ENCODE measurements at regions not wholly inside any gene's neighbourhood (a gene's known extent, or its start where the extent isn't known, plus 50 kb on each side); places are given as distances from the start of the nearest gene placed in this dataset.
A peak's percentile ranks its signal among the peaks of the same experiment; 100 is the strongest.

GRCh38 chr7:47196737-47197136, 385.2 kb downstream of the TNS3 start:
- Histone ChIP-seq H3K4me1 (no peaks in the 10 kb centered on the region), H3K4me3 (no peak overlapping the region), H3K27ac (no peak overlapping the region), H3K36me3 (no peaks in the 10 kb centered on the region), H3K27me3 (no peaks in the 10 kb centered on the region), H3K9me3 (no peaks in the 10 kb centered on the region)
- no peak for ATAC-seq
- intact Hi-C loops (cut with DNase I), result no loop called here
- TF ChIP-seq CTCF (IDR thresholded peaks at IDR 0.05), result no peak
- no peak for DNase-seq

GRCh38 chr7:47196106-47196645, 385.7 kb downstream of the TNS3 start:
- DNase-seq (no peak), ATAC-seq (no peak)
- TF ChIP-seq CTCF (IDR thresholded peaks at IDR 0.05), result no peak
- intact Hi-C loops (cut with DNase I), result no loop called here
- Histone ChIP-seq H3K27me3 (no peaks in the 10 kb centered on the region), H3K4me1 (no peaks in the 10 kb centered on the region), H3K36me3 (no peaks in the 10 kb centered on the region), H3K4me3 (no peak overlapping the region), H3K27ac (no peak overlapping the region), H3K9me3 (no peaks in the 10 kb centered on the region)

GRCh38 chr7:47195641-47196040, 386.3 kb downstream of the TNS3 start:
- Histone ChIP-seq H3K36me3 (no peaks in the 10 kb centered on the region), H3K9me3 (no peaks in the 10 kb centered on the region), H3K27me3 (no peaks in the 10 kb centered on the region), H3K27ac (no peak overlapping the region), H3K4me1 (no peaks in the 10 kb centered on the region), H3K4me3 (no peak overlapping the region)
- DNase-seq, result no peak
- ATAC-seq, result no peak
- intact Hi-C loops (cut with DNase I), result no loop called here
- no peak for TF ChIP-seq CTCF (IDR thresholded peaks at IDR 0.05)

GRCh38 chr7:47194516-47195057, 387.3 kb downstream of the TNS3 start:
- H3K4me1 ChIP-seq, result no peaks in the 10 kb centered on the region
- H3K27me3 ChIP-seq, result no peaks in the 10 kb centered on the region
- H3K4me3 ChIP-seq, result no peak overlapping the region
- no peaks in the 10 kb centered on the region for H3K36me3 ChIP-seq
- no peak for DNase-seq
- H3K9me3 ChIP-seq, result no peaks in the 10 kb centered on the region
- intact Hi-C loops (cut with DNase I), result no loop called here
- no peak for TF ChIP-seq CTCF (IDR thresholded peaks at IDR 0.05)
- no peak for ATAC-seq
- H3K27ac ChIP-seq, result no peak overlapping the region

GRCh38 chr7:47192978-47193377, 388.9 kb downstream of the TNS3 start:
- no peak overlapping the region for H3K27ac ChIP-seq
- intact Hi-C loops (cut with DNase I), result no loop called here

More at GRCh38 chr7:47192978-47193377, 388.9 kb downstream of the TNS3 start:
- no peaks in the 10 kb centered on the region for H3K27me3 ChIP-seq
- peak; percentile 64 for ATAC-seq
- no peaks in the 10 kb centered on the region for H3K9me3 ChIP-seq
- H3K4me3 ChIP-seq, result no peak overlapping the region
- no peaks in the 10 kb centered on the region for H3K4me1 ChIP-seq
- H3K36me3 ChIP-seq, result no peaks in the 10 kb centered on the region
- DNase-seq, result no peak
- TF ChIP-seq CTCF (IDR thresholded peaks at IDR 0.05), result no peak

All from left lung (tissue), 4 donors.